ENCODE measurements at regions not wholly inside any gene's neighbourhood (a gene's known extent, or its start where the extent isn't known, plus 50 kb on each side); places are given as distances from the start of the nearest gene placed in this dataset.

DNA sequence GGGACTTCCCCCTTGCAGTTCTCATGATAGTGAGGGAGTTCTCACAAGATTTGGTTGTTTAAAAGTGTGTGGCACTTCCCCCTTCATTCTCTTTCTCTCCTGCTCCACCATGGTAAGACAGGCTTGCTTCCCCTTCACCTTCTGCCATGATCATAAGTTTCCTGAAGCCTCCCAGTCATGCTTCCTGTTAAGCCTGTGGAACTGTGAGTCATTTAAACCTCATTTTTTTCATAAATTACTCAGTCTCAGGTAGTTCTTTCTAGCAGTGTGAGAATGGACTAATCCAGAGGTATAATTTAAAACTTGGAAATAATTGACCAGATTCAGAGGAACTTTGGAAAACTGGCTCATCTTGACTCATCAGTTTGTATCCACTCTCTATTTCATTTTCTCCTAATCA lies 129.0 kb downstream of the TMEM47 start:
- Histone ChIP-seq H3K4me3 (ENCODE audit: low read length in 2 of 2) (no peak overlapping the region), H3K27me3 (ENCODE audit: control insufficient read depth in 1 of 2, insufficient read depth in 2 of 2, low read length in 1 of 2) (no peaks in the 10 kb centered on the region), H3K36me3 (ENCODE audit: control insufficient read depth in 1 of 2, insufficient read depth in 2 of 2, low read length in 1 of 2) (no peaks in the 10 kb centered on the region), H3K4me1 (ENCODE audit: control insufficient read depth in 1 of 2, insufficient read depth in 2 of 2, low read length in 2 of 2) (no peaks in the 10 kb centered on the region), H3K27ac (ENCODE audit: low read depth in 1 of 2, low read length in 2 of 2) (no peak overlapping the region), H3K9me3 (ENCODE audit: control insufficient read depth, low read length) (no peaks in the 10 kb centered on the region)
- intact Hi-C loops (cut with DNase I) = no loop called here
- DNase-seq (no peak), ATAC-seq (ENCODE audit: low FRiP score) (no peak)

DNA sequence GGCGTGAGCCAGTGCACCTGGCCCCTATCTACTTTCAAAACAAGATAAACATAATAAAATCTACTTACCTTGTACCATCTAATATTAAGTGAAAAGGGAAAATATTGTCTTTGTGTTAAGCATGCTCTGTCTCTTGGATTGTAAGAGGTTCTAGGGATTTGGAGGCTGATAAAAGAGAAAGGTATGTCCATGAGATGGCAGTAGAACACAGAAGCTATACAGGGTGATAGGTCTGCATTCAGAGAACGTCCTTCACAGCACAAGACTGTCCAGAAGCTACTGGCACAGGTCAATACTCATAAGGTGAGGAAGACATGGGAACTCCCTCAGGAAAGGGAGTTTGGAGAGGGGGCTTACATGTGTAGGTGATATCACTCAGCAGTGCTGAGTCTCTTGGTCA lies 135.5 kb downstream of the TMEM47 start:
- no peaks in the 10 kb centered on the region for H3K9me3 ChIP-seq (ENCODE audit: control insufficient read depth, low read length)
- DNase-seq (no peak), ATAC-seq (ENCODE audit: low FRiP score) (no peak)
- H3K4me1 ChIP-seq (ENCODE audit: control insufficient read depth in 1 of 2, insufficient read depth in 2 of 2, low read length in 2 of 2) = no peaks in the 10 kb centered on the region
- H3K4me3 ChIP-seq (ENCODE audit: low read length in 2 of 2) = no peak overlapping the region
- WGBS, 2 donors = 18 to 52% methylated on average over 2 of the region's 2 CpGs
- no peaks in the 10 kb centered on the region for H3K27me3 ChIP-seq (ENCODE audit: control insufficient read depth in 1 of 2, insufficient read depth in 2 of 2, low read length in 1 of 2)
- intact Hi-C loops (cut with DNase I) = no loop called here
- H3K27ac ChIP-seq (ENCODE audit: low read depth in 1 of 2, low read length in 2 of 2) = no peak overlapping the region
- H3K36me3 ChIP-seq (ENCODE audit: control insufficient read depth in 1 of 2, insufficient read depth in 2 of 2, low read length in 1 of 2) = no peaks in the 10 kb centered on the region

DNA sequence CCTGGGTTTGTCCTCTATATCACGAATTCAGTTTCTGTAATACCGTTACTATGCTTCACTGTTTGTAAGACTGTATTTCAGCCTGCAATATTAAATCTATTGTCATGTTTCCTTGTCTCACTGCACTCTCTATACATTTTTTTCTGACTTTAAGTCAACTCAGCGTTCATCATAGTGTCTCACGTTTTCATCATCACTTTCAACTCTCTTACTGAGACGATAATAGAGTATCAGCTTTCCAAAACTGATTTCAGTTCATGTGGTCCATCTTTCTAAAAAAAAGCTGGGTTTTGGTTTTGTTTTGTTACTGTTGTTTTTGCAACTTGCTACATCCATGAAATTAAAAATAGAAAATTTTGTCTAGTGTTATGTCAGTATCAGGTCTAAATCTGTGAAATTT lies 147.7 kb downstream of the TMEM47 start:
- intact Hi-C loops (cut with DNase I) = no loop called here
- H3K27me3 ChIP-seq (ENCODE audit: control insufficient read depth in 1 of 2, insufficient read depth in 2 of 2, low read length in 1 of 2) = no peaks in the 10 kb centered on the region
- ATAC-seq (ENCODE audit: low FRiP score) = no peak
- no peak overlapping the region for H3K4me3 ChIP-seq (ENCODE audit: low read length in 2 of 2)
- no peaks in the 10 kb centered on the region for H3K4me1 ChIP-seq (ENCODE audit: control insufficient read depth in 1 of 2, insufficient read depth in 2 of 2, low read length in 2 of 2)
- no peaks in the 10 kb centered on the region for H3K36me3 ChIP-seq (ENCODE audit: control insufficient read depth in 1 of 2, insufficient read depth in 2 of 2, low read length in 1 of 2)
- WGBS, 2 donors = 64 to 85% methylated on average over 5 of the region's 5 CpGs
- no peak overlapping the region for H3K27ac ChIP-seq (ENCODE audit: low read depth in 1 of 2, low read length in 2 of 2)
- DNase-seq = no peak
- H3K9me3 ChIP-seq (ENCODE audit: control insufficient read depth, low read length) = no peaks in the 10 kb centered on the region

DNA sequence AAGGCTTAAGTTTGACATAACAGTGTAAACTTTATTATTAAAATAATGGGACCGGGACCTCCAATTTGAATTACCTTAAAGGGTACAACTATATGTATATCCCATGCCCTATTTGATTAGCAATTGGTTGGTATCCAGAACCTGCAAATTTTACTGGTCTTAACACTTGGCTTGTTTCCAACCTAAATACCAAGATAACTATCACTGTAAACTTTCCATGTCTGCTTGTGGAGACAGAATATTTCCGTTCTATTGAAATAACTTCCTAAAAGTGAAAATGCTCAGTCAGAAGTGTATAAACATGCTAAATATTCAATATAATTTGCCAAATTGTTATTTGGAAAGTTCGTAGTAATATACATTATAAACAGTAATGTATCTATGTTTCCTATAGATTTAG lies 154.0 kb downstream of the TMEM47 start:
- no peak for ATAC-seq (ENCODE audit: low FRiP score)
- no peaks in the 10 kb centered on the region for H3K4me1 ChIP-seq (ENCODE audit: control insufficient read depth in 1 of 2, insufficient read depth in 2 of 2, low read length in 2 of 2)
- no peaks in the 10 kb centered on the region for H3K9me3 ChIP-seq (ENCODE audit: control insufficient read depth, low read length)
- no peak for DNase-seq
- H3K27ac ChIP-seq (ENCODE audit: low read depth in 1 of 2, low read length in 2 of 2) = no peak overlapping the region
- 37 to 55% methylated on average over 3 of the region's 3 CpGs for WGBS, 2 donors
- intact Hi-C loops (cut with DNase I) = no loop called here
- no peaks in the 10 kb centered on the region for H3K36me3 ChIP-seq (ENCODE audit: control insufficient read depth in 1 of 2, insufficient read depth in 2 of 2, low read length in 1 of 2)
- no peaks in the 10 kb centered on the region for H3K27me3 ChIP-seq (ENCODE audit: control insufficient read depth in 1 of 2, insufficient read depth in 2 of 2, low read length in 1 of 2)
- H3K4me3 ChIP-seq (ENCODE audit: low read length in 2 of 2) = no peak overlapping the region

DNA sequence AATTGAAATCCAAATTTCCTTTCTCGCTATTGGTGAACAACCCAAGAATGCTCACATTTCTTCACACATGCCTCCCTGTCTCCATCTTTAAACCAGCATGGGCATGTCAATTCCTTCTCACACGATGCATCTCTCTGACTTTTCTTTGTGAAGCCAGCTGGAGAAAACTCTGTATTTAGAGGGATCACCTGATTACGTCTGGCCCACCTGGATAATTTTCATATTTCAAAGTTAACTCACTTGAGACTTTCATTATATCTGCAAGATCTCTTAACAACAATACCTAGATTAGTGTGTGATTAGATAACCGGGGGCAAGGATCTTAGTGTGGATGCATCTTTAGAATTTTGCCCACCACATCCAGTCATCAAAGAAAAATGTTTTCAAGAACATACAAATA lies 164.0 kb downstream of the TMEM47 start:
- no peak overlapping the region for H3K27ac ChIP-seq (ENCODE audit: low read depth in 1 of 2, low read length in 2 of 2)
- 65 to 94% methylated on average over 4 of the region's 4 CpGs for WGBS, 2 donors

DNA sequence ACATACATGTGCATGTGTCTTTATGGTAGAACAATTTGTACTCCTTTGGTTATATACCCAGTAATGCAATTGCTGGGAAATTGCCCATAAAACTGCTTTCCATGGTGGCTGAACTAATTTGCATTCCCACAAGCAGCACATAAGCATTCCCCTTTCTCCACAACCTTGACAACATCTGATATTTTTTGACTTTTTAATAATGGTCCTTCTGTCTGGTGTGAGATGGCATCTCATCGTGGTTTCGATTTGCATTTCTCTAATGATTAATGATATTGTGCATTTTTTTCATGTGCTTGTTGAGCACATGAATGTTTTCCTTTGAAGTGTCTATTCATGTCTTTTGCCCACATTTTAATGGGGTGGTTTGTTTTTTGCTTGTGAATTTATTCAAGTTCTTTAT lies 166.0 kb downstream of the TMEM47 start:
- DNase-seq (no peak), ATAC-seq (ENCODE audit: low FRiP score) (no peak)
- intact Hi-C loops (cut with DNase I) = no loop called here
- H3K4me1 ChIP-seq (ENCODE audit: control insufficient read depth in 1 of 2, insufficient read depth in 2 of 2, low read length in 2 of 2) = no peaks in the 10 kb centered on the region
- H3K27me3 ChIP-seq (ENCODE audit: control insufficient read depth in 1 of 2, insufficient read depth in 2 of 2, low read length in 1 of 2) = no peaks in the 10 kb centered on the region
- H3K36me3 ChIP-seq (ENCODE audit: control insufficient read depth in 1 of 2, insufficient read depth in 2 of 2, low read length in 1 of 2) = no peaks in the 10 kb centered on the region
- H3K9me3 ChIP-seq (ENCODE audit: control insufficient read depth, low read length) = no peaks in the 10 kb centered on the region
- H3K27ac ChIP-seq (ENCODE audit: low read depth in 1 of 2, low read length in 2 of 2) = no peak overlapping the region
- WGBS, 2 donors = 67 to 78% methylated on average over 2 of the region's 2 CpGs
- no peak overlapping the region for H3K4me3 ChIP-seq (ENCODE audit: low read length in 2 of 2)

More for the DNA sequence above, 164.0 kb downstream of the TMEM47 start:
- Histone ChIP-seq H3K4me1 (ENCODE audit: control insufficient read depth in 1 of 2, insufficient read depth in 2 of 2, low read length in 2 of 2) (no peaks in the 10 kb centered on the region), H3K36me3 (ENCODE audit: control insufficient read depth in 1 of 2, insufficient read depth in 2 of 2, low read length in 1 of 2) (no peaks in the 10 kb centered on the region), H3K4me3 (ENCODE audit: low read length in 2 of 2) (no peak overlapping the region), H3K27me3 (ENCODE audit: control insufficient read depth in 1 of 2, insufficient read depth in 2 of 2, low read length in 1 of 2) (no peaks in the 10 kb centered on the region), H3K9me3 (ENCODE audit: control insufficient read depth, low read length) (no peaks in the 10 kb centered on the region)
- no peak for ATAC-seq (ENCODE audit: low FRiP score)
- intact Hi-C loops (cut with DNase I) = no loop called here
- DNase-seq = no peak

DNA sequence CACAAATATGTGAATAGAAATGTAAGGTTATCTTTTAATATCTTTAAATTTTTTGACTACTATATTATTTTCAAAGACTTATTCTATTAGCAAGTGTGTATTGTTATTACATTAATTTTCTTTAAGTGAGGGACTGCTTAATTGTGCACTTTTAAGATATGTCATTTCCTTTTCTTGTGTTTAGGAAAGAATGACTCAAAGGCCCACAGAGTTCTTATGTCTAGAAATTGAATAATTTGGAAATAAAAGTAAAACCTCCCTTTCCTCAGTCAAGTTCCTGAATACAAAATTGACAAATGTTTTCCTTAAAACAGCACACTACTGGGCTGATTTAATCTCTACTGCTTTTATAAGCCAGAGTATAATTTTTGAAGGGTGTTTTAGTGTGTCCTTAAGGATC lies 169.7 kb downstream of the TMEM47 start:
- intact Hi-C loops (cut with DNase I) = no loop called here
- H3K36me3 ChIP-seq (ENCODE audit: control insufficient read depth in 1 of 2, insufficient read depth in 2 of 2, low read length in 1 of 2) = no peaks in the 10 kb centered on the region
- H3K27ac ChIP-seq (ENCODE audit: low read depth in 1 of 2, low read length in 2 of 2) = no peak overlapping the region
- no peak overlapping the region for H3K4me3 ChIP-seq (ENCODE audit: low read length in 2 of 2)
- DNase-seq (no peak), ATAC-seq (ENCODE audit: low FRiP score) (no peak)
- no peaks in the 10 kb centered on the region for H3K4me1 ChIP-seq (ENCODE audit: control insufficient read depth in 1 of 2, insufficient read depth in 2 of 2, low read length in 2 of 2)
- H3K27me3 ChIP-seq (ENCODE audit: control insufficient read depth in 1 of 2, insufficient read depth in 2 of 2, low read length in 1 of 2) = no peaks in the 10 kb centered on the region
- H3K9me3 ChIP-seq (ENCODE audit: control insufficient read depth, low read length) = no peaks in the 10 kb centered on the region

DNA sequence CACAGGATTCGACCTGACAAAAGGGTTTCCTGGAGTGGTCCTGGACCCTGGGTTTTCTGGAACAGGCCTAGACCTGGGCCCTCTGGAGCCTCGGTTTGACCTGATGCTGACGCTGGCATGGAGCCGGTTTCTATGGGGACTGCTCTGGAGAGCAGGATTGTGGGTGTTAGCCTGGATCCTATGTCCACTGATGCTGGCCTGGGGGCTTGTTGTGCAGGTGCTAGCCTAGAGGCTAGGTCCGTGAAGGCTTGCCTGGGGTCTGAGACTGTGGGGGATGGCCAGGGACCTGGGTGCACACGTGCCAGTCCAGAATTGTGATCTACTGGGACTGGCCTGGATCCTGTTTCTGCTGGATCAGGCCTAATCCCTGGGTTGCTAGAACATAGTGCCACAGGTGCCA lies 173.1 kb downstream of the TMEM47 start:
- WGBS, 2 donors = 69 to 90% methylated on average over 6 of the region's 6 CpGs
- no peak overlapping the region for H3K4me3 ChIP-seq (ENCODE audit: low read length in 2 of 2)
- intact Hi-C loops (cut with DNase I) = no loop called here

DNA sequence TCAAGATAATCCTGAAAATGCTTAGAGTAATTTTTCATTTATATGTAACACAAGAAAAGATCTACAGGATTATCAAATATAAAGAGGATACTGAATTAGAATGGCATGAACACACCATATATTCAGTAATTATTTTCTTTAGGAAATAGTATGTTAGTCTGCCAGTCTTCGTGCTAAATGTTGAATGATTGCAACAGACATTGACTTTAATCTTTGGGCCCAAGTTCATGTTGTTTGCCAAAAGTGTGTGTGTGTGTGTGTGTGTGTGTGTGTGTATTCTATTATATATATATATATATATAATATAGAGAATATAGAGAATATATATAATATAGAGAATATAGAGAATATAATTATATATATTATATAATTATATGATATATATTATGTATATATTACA lies 186.6 kb downstream of the TMEM47 start:
- no peak overlapping the region for H3K4me3 ChIP-seq (ENCODE audit: low read length in 2 of 2)
- H3K27me3 ChIP-seq (ENCODE audit: control insufficient read depth in 1 of 2, insufficient read depth in 2 of 2, low read length in 1 of 2) = no peaks in the 10 kb centered on the region
- ATAC-seq (ENCODE audit: low FRiP score) = no peak
- no peak overlapping the region for H3K27ac ChIP-seq (ENCODE audit: low read depth in 1 of 2, low read length in 2 of 2)
- no peaks in the 10 kb centered on the region for H3K36me3 ChIP-seq (ENCODE audit: control insufficient read depth in 1 of 2, insufficient read depth in 2 of 2, low read length in 1 of 2)
- intact Hi-C loops (cut with DNase I) = no loop called here
- no peak for DNase-seq
- WGBS, 2 donors = 55 to 70% methylated on average over 1 of the region's 1 CpG
- H3K9me3 ChIP-seq (ENCODE audit: control insufficient read depth, low read length) = no peaks in the 10 kb centered on the region
- H3K4me1 ChIP-seq (ENCODE audit: control insufficient read depth in 1 of 2, insufficient read depth in 2 of 2, low read length in 2 of 2) = no peaks in the 10 kb centered on the region

More for the DNA sequence above, 173.1 kb downstream of the TMEM47 start:
- no peaks in the 10 kb centered on the region for H3K27me3 ChIP-seq (ENCODE audit: control insufficient read depth in 1 of 2, insufficient read depth in 2 of 2, low read length in 1 of 2)
- DNase-seq = no peak
- no peak overlapping the region for H3K27ac ChIP-seq (ENCODE audit: low read depth in 1 of 2, low read length in 2 of 2)
- no peaks in the 10 kb centered on the region for H3K36me3 ChIP-seq (ENCODE audit: control insufficient read depth in 1 of 2, insufficient read depth in 2 of 2, low read length in 1 of 2)
- H3K9me3 ChIP-seq (ENCODE audit: control insufficient read depth, low read length) = no peaks in the 10 kb centered on the region
- ATAC-seq (ENCODE audit: low FRiP score) = peak; percentile 19
- H3K4me1 ChIP-seq (ENCODE audit: control insufficient read depth in 1 of 2, insufficient read depth in 2 of 2, low read length in 2 of 2) = no peaks in the 10 kb centered on the region
